ENCODE measurements at regions not wholly inside any gene's neighbourhood (a gene's known extent, or its start where the extent isn't known, plus 50 kb on each side); places are given as distances from the start of the nearest gene placed in this dataset.
A peak's percentile ranks its signal among the peaks of the same experiment; 100 is the strongest.
"Not testable (repeated sequence)": the region's sequence is repeated elsewhere in the genome, so short reads cannot be mapped to it uniquely, and the experiment has no call there.

- no peak for DNase-seq (ENCODE audit: low read depth)
- no peak overlapping the region for H3K4me3 ChIP-seq (ENCODE audit: low read length)
- no peak for TF ChIP-seq CTCF (conservative IDR thresholded peaks at IDR 0.05; ENCODE audit: low read length)
Observed at GRCh38 chr14:55777877-55778276, 197.9 kb downstream of the KTN1 start.

- TF ChIP-seq CTCF (conservative IDR thresholded peaks at IDR 0.05; ENCODE audit: low read length): no peak
- H3K4me3 ChIP-seq (ENCODE audit: low read length): no peak overlapping the region
- peak; percentile 60 for DNase-seq (ENCODE audit: low read depth)
Observed at GRCh38 chr14:55780156-55780946, 200.3 kb downstream of the KTN1 start.

GRCh38 chr14:55781046-55781445, 201.0 kb downstream of the KTN1 start:
- H3K4me3 ChIP-seq (ENCODE audit: low read length): no peak overlapping the region
- DNase-seq (ENCODE audit: low read depth): no peak
- TF ChIP-seq CTCF (conservative IDR thresholded peaks at IDR 0.05; ENCODE audit: low read length): no peak

GRCh38 chr14:55782166-55782565, 202.2 kb downstream of the KTN1 start:
- no peak for TF ChIP-seq CTCF (conservative IDR thresholded peaks at IDR 0.05; ENCODE audit: low read length)
- H3K4me3 ChIP-seq (ENCODE audit: low read length): no peak overlapping the region
- no peak for DNase-seq (ENCODE audit: low read depth)

- TF ChIP-seq CTCF (conservative IDR thresholded peaks at IDR 0.05; ENCODE audit: low read length): no peak
- no peak for DNase-seq (ENCODE audit: low read depth)
- no peak overlapping the region for H3K4me3 ChIP-seq (ENCODE audit: low read length)
Observed at GRCh38 chr14:55789406-55789805, 209.4 kb downstream of the KTN1 start.

- H3K4me3 ChIP-seq (ENCODE audit: low read length): no peak overlapping the region
- no peak for TF ChIP-seq CTCF (conservative IDR thresholded peaks at IDR 0.05; ENCODE audit: low read length)
- no peak for DNase-seq (ENCODE audit: low read depth)
Observed at GRCh38 chr14:55794655-55795595, 214.9 kb downstream of the KTN1 start.

GRCh38 chr14:55796513-55796912, 216.5 kb downstream of the KTN1 start:
- H3K4me3 ChIP-seq (ENCODE audit: low read length); DNase-seq (ENCODE audit: low read depth): not testable (repeated sequence)

Data from AG10803 (cell line).